Nephron progenitor cell (in vitro differentiated cells): ENCODE measurements at regions not wholly inside any gene's neighbourhood (a gene's known extent, or its start where the extent isn't known, plus 50 kb on each side); places are given as distances from the start of the nearest gene placed in this dataset.

Experiments used
- DNase-seq: peaks from one replicate; pipeline ENCODE4 v3.0.0; 2021
- H3K27ac Mint-ChIP-seq: 2 replicates; pipeline ENCODE4 v1.8.0; 2021; ENCODE audit warnings: mild to moderate bottlenecking, moderate library complexity, mixed read lengths
- H3K27me3 Mint-ChIP-seq: 2 replicates; pipeline ENCODE4 v1.8.0; 2021; ENCODE audit warnings: mild to moderate bottlenecking, low read depth, mixed read lengths; ENCODE audit not compliant: poor library complexity
- H3K36me3 Mint-ChIP-seq: 2 replicates; pipeline ENCODE4 v1.8.0; 2021; ENCODE audit warnings: low read depth, mixed read lengths
- H3K4me1 Mint-ChIP-seq: 2 replicates; pipeline ENCODE4 v1.8.0; 2021; ENCODE audit warnings: mixed read lengths
- H3K4me3 Mint-ChIP-seq: 2 replicates; pipeline ENCODE4 v1.8.0; 2021; ENCODE audit warnings: mild to moderate bottlenecking, moderate library complexity, mixed read lengths
- H3K9me3 Mint-ChIP-seq: 2 replicates; pipeline ENCODE4 v1.8.0; 2021; ENCODE audit warnings: mild to moderate bottlenecking, moderate library complexity, mixed read lengths
- TF ChIP-seq, protein P1 (sequence below): fragments of 200-600 bp; sonication (generic); IDR thresholded peaks from 2 replicates; pipeline ENCODE4 v1.5.0; 2021; ENCODE audit warnings: antibody characterized with exemption

DNA sequence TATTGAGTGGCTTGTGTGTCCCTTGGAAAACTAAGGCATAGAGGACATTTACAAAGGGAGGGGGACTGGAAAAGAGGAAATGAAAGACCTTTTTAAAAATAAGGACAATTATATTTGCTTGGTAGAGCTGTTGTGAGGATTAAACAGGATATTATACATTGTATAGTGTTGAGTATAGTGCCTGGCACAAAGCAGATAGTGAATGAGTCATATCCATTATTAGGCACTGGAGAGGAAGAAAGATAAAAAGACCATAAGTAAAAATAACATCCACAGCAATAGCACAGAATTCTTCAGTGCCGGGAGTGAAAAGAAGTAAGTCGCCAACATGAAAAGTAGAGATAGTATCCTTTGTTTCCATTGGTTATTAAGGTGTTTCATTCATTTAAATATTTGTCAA lies 623.3 kb downstream of the PDCD6IP start:
- no peak overlapping the region for H3K4me3 Mint-ChIP-seq
- H3K27ac Mint-ChIP-seq = no peak overlapping the region
- TF ChIP-seq, protein P1, sequence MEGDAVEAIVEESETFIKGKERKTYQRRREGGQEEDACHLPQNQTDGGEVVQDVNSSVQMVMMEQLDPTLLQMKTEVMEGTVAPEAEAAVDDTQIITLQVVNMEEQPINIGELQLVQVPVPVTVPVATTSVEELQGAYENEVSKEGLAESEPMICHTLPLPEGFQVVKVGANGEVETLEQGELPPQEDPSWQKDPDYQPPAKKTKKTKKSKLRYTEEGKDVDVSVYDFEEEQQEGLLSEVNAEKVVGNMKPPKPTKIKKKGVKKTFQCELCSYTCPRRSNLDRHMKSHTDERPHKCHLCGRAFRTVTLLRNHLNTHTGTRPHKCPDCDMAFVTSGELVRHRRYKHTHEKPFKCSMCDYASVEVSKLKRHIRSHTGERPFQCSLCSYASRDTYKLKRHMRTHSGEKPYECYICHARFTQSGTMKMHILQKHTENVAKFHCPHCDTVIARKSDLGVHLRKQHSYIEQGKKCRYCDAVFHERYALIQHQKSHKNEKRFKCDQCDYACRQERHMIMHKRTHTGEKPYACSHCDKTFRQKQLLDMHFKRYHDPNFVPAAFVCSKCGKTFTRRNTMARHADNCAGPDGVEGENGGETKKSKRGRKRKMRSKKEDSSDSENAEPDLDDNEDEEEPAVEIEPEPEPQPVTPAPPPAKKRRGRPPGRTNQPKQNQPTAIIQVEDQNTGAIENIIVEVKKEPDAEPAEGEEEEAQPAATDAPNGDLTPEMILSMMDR = no peak
- H3K4me1 Mint-ChIP-seq = no peaks in the 10 kb centered on the region
- peaks cover 11% of the 10 kb centered on the region for H3K9me3 Mint-ChIP-seq
- no peak for DNase-seq
- H3K27me3 Mint-ChIP-seq = no peaks in the 10 kb centered on the region
- no peaks in the 10 kb centered on the region for H3K36me3 Mint-ChIP-seq

GRCh38 chr3:34439796-34440195 lies 641.4 kb downstream of the PDCD6IP start:
- H3K4me3 Mint-ChIP-seq = no peak overlapping the region

DNA sequence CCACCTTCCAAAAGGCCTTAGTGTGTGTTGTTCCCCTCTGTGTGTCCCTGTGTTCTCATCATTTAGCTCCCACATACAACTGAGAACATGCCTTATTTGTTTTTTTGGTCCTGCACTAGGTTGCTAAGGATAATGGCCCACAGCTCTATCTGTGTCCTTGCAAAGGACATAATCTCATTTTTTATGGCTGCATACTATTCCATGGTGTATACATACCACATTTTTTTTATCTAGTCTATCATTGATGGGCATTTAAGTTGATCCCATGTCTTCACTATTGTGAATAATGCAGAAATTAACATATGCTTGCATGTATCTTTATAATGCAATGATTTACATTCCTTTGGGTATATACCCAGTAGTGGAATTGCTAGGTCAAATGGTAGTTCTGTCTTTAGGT lies 645.7 kb downstream of the PDCD6IP start:
- TF ChIP-seq, protein P1 = no peak
- Mint-ChIP-seq H3K27ac (no peak overlapping the region), H3K27me3 (peaks cover 3% of the 10 kb centered on the region), H3K9me3 (peaks cover 39% of the 10 kb centered on the region), H3K4me1 (no peaks in the 10 kb centered on the region), H3K4me3 (no peak overlapping the region), H3K36me3 (no peaks in the 10 kb centered on the region)
- no peak for DNase-seq

More at GRCh38 chr3:34439796-34440195, 641.4 kb downstream of the PDCD6IP start:
- Mint-ChIP-seq H3K36me3 (no peaks in the 10 kb centered on the region), H3K4me1 (no peaks in the 10 kb centered on the region), H3K9me3 (peaks cover 19% of the 10 kb centered on the region), H3K27me3 (no peaks in the 10 kb centered on the region), H3K27ac (no peak overlapping the region)
- TF ChIP-seq, protein P1 = no peak
- DNase-seq = no peak

DNA sequence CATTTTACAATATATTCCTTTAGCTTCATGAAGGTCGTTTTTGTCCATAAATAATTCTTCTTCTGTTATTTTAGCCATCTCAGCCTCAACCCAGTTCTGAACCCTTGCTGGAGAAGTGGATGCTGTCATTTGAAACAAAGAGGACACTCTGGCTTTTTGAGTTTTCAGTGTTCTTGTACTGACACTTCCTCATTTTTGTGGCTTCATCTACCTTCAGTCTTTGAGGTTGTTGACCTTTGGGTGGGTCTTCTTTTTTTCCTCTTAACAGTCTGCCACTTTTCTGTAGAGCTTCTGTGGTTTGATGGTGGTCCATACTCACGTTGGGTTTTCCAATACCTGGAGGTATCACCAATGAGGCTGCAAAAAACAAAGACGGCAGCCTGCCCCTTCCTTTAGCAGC lies 650.9 kb downstream of the PDCD6IP start:
- no peaks in the 10 kb centered on the region for H3K36me3 Mint-ChIP-seq
- peaks cover 41% of the 10 kb centered on the region for H3K9me3 Mint-ChIP-seq
- H3K4me3 Mint-ChIP-seq = no peak overlapping the region
- H3K4me1 Mint-ChIP-seq = no peaks in the 10 kb centered on the region
- H3K27ac Mint-ChIP-seq = no peak overlapping the region
- DNase-seq = no peak
- H3K27me3 Mint-ChIP-seq = peaks cover 3% of the 10 kb centered on the region
- TF ChIP-seq, protein P1 = no peak

- Mint-ChIP-seq H3K4me1 (no peaks in the 10 kb centered on the region), H3K9me3 (peaks cover 35% of the 10 kb centered on the region), H3K36me3 (peaks cover 6% of the 10 kb centered on the region), H3K27ac (no peak overlapping the region), H3K4me3 (no peak overlapping the region), H3K27me3 (no peaks in the 10 kb centered on the region)
- TF ChIP-seq, protein P1 = no peak
- no peak for DNase-seq
These were observed 665.0 kb downstream of the PDCD6IP start for GRCh38 chr3:34463414-34463813.

DNA sequence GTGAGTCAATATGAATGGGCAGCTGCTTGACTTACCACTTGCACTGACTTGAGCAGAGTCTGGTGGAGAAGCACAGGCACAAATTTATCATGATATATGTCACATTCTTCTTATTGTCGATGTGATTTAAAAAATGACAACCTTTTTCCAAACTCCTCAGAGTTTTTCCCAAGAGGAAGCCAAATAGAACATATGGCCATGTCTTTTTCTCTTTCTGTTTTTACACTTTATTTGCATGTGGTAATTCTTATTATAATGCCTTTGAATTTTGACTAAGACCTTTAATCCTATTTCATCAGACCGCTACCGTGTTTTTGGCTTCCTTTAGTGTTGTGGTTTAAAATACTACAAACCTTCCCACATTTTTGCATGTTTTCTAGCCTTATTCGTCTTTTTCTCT lies 666.2 kb downstream of the PDCD6IP start:
- DNase-seq = no peak
- TF ChIP-seq, protein P1 = no peak
- Mint-ChIP-seq H3K4me3 (no peak overlapping the region), H3K9me3 (peaks cover 23% of the 10 kb centered on the region), H3K27ac (no peak overlapping the region), H3K4me1 (no peaks in the 10 kb centered on the region), H3K27me3 (no peaks in the 10 kb centered on the region), H3K36me3 (peaks cover under 1% of the 10 kb centered on the region)
